HEK293 (cell line): ENCODE measurements at regions not wholly inside any gene's neighbourhood (a gene's known extent, or its start where the extent isn't known, plus 50 kb on each side); places are given as distances from the start of the nearest gene placed in this dataset.

Source experiments
- CTCF ChIA-PET: fragments of 350-600 bp; formaldehyde crosslinking; extraction: SDS; loops from one replicate; lab custom pipeline; 2021; ENCODE audit warnings: antibody characterized with exemption; lab: Yijun Ruan, JAX
- POLR2A ChIA-PET: fragments of 300-600 bp; formaldehyde crosslinking; extraction: SDS; loops from one replicate; lab custom pipeline; 2020; ENCODE audit warnings: antibody characterized with exemption, inconsistent platforms; lab: Yijun Ruan, JAX
- H3K27ac ChIP-seq: fragments of 200-500 bp; sonication (Bioruptor generic); 2 replicates; pipeline ENCODE4 v1.5.1; 2014; ENCODE audit warnings: low read depth, low read length, control low read depth, inconsistent platforms; ENCODE audit errors: extremely low read depth
- H3K36me3 ChIP-seq, 2 experiments: fragments of 200-500 bp in 1 of 2; sonication (Bioruptor generic) in 1 of 2; 1 replicate in 1 of 2; 2 replicates in 1 of 2; pipeline ENCODE4 v1.5.1; 2014 to 2017; ENCODE audit warnings: inconsistent platforms in 2 of 2, low read length in 2 of 2; ENCODE audit not compliant: control insufficient read depth in 2 of 2, insufficient read depth in 1 of 2
- H3K4me1 ChIP-seq: fragments of 200-500 bp; sonication (Bioruptor generic); 2 replicates; pipeline ENCODE4 v1.5.1; 2014; ENCODE audit warnings: mild to moderate bottlenecking, low read length, inconsistent platforms; ENCODE audit not compliant: control insufficient read depth, insufficient read depth
- H3K4me3 ChIP-seq: 2 replicates; pipeline ENCODE4 v1.5.1; 2011; ENCODE audit warnings: low read depth, mild to moderate bottlenecking, control low read depth, low read length, moderate library complexity
- H3K9me3 ChIP-seq: fragments of 200-500 bp; sonication (Bioruptor generic); 2 replicates; pipeline ENCODE4 v1.5.1; 2014; ENCODE audit warnings: low read depth, low read length, inconsistent platforms; ENCODE audit not compliant: control insufficient read depth, insufficient read depth
- EGR2 ChIP-seq: fragments of 450-650 bp; formaldehyde crosslinking; IDR thresholded peaks from 2 replicates; pipeline ENCODE4 v1.5.1; 2016; ENCODE audit warnings: low read depth, missing biosample characterization, missing genetic modification characterization
- HIC1 ChIP-seq: fragments of 450-650 bp; formaldehyde crosslinking; IDR thresholded peaks from 2 replicates; pipeline ENCODE4 v1.5.1; 2016; ENCODE audit warnings: missing biosample characterization, missing genetic modification characterization
- KLF1 ChIP-seq: fragments of 450-650 bp; formaldehyde crosslinking; IDR thresholded peaks from 2 replicates; pipeline ENCODE4 v1.5.1; 2016; ENCODE audit warnings: missing biosample characterization, missing genetic modification characterization
- SALL2 ChIP-seq: fragments of 450-650 bp; formaldehyde crosslinking; IDR thresholded peaks from 2 replicates; pipeline ENCODE4 v1.5.0; 2017; ENCODE audit warnings: missing biosample characterization, mild to moderate bottlenecking, missing genetic modification characterization, borderline replicate concordance
- TCF7L2 ChIP-seq: IDR thresholded peaks from 2 replicates; pipeline ENCODE4 v1.6.1; 2011; ENCODE audit warnings: low read depth, mild to moderate bottlenecking, inconsistent platforms, low read length, moderate library complexity, borderline replicate concordance
- TSHZ1 ChIP-seq: fragments of 450-650 bp; formaldehyde crosslinking; IDR thresholded peaks from 2 replicates; pipeline ENCODE4 v1.5.1; 2016; ENCODE audit warnings: missing biosample characterization, missing genetic modification characterization, borderline replicate concordance
- ZBTB8A ChIP-seq: fragments of 450-650 bp; formaldehyde crosslinking; IDR thresholded peaks from 2 replicates; pipeline ENCODE4 v1.5.1; 2016; ENCODE audit warnings: missing biosample characterization, missing genetic modification characterization
- ZFHX2 ChIP-seq: fragments of 450-650 bp; formaldehyde crosslinking; conservative IDR thresholded peaks from 2 replicates; pipeline ENCODE4 v1.5.1; 2016; ENCODE audit warnings: missing biosample characterization, missing genetic modification characterization
- ZNF133 ChIP-seq: fragments of 450-650 bp; formaldehyde crosslinking; IDR thresholded peaks from 2 replicates; pipeline ENCODE4 v1.5.1; 2016; ENCODE audit warnings: missing biosample characterization, missing genetic modification characterization
- ZNF24 ChIP-seq: fragments of 450-650 bp; formaldehyde crosslinking; IDR thresholded peaks from 2 replicates; pipeline ENCODE4 v1.5.1; 2016; ENCODE audit warnings: missing biosample characterization, missing genetic modification characterization
- ZNF548 ChIP-seq: fragments of 450-650 bp; formaldehyde crosslinking; IDR thresholded peaks from 2 replicates; pipeline ENCODE4 v1.5.1; 2016; ENCODE audit warnings: missing biosample characterization, missing genetic modification characterization
- ZNF621 ChIP-seq: fragments of 450-650 bp; formaldehyde crosslinking; IDR thresholded peaks from 2 replicates; pipeline ENCODE4 v1.5.1; 2017; ENCODE audit warnings: missing biosample characterization, missing genetic modification characterization
- ZNF692 ChIP-seq: fragments of 450-650 bp; formaldehyde crosslinking; IDR thresholded peaks from 2 replicates; pipeline ENCODE4 v1.5.1; 2016; ENCODE audit warnings: missing biosample characterization, missing genetic modification characterization
- ZNF707 ChIP-seq: fragments of 450-650 bp; formaldehyde crosslinking; IDR thresholded peaks from 2 replicates; pipeline ENCODE4 v1.5.1; 2016; ENCODE audit warnings: missing biosample characterization, missing genetic modification characterization
- ZSCAN16 ChIP-seq: fragments of 450-650 bp; formaldehyde crosslinking; IDR thresholded peaks from 2 replicates; pipeline ENCODE4 v1.5.1; 2016; ENCODE audit warnings: missing biosample characterization, missing genetic modification characterization
- ZSCAN30 ChIP-seq: fragments of 450-650 bp; IDR thresholded peaks from 2 replicates; pipeline ENCODE4 v1.5.1; 2018; ENCODE audit warnings: missing biosample characterization, mild to moderate bottlenecking, missing genetic modification characterization, moderate library complexity
- ZXDB ChIP-seq: fragments of 450-650 bp; formaldehyde crosslinking; IDR thresholded peaks from 2 replicates; pipeline ENCODE4 v1.5.1; 2016; ENCODE audit warnings: missing biosample characterization, missing genetic modification characterization
- TF ChIP-seq, protein P1 (sequence below): fragments of 450-650 bp; formaldehyde crosslinking; IDR thresholded peaks from 2 replicates; pipeline ENCODE4 v1.5.1; 2016; ENCODE audit warnings: missing biosample characterization, missing genetic modification characterization
- TF ChIP-seq, protein P2 (sequence below): fragments of 450-650 bp; formaldehyde crosslinking; IDR thresholded peaks from 2 replicates; pipeline ENCODE4 v1.5.1; 2016; ENCODE audit warnings: missing biosample characterization, missing genetic modification characterization
- TF ChIP-seq, protein P3 (sequence below): fragments of 450-650 bp; formaldehyde crosslinking; optimal IDR thresholded peaks from 2 replicates; pipeline ENCODE3; 2016; ENCODE audit warnings: missing biosample characterization, mild to moderate bottlenecking, missing genetic modification characterization

GRCh38 chr15:52912172-52912571 lies 122.0 kb upstream of the ONECUT1 start:
- TF ChIP-seq SALL2 (tag by site-specific recombination), result no peak
- TF ChIP-seq, protein P1, sequence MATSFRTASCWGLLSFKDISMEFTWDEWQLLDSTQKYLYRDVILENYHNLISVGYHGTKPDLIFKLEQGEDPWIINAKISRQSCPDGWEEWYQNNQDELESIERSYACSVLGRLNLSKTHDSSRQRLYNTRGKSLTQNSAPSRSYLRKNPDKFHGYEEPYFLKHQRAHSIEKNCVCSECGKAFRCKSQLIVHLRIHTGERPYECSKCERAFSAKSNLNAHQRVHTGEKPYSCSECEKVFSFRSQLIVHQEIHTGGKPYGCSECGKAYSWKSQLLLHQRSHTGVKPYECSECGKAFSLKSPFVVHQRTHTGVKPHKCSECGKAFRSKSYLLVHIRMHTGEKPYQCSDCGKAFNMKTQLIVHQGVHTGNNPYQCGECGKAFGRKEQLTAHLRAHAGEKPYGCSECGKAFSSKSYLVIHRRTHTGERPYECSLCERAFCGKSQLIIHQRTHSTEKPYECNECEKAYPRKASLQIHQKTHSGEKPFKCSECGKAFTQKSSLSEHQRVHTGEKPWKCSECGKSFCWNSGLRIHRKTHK (tag by site-specific recombination), result peak; percentile 53; the same call in 1 of the 2 replicates
- H3K4me3 ChIP-seq, result no peak overlapping the region
- no peak overlapping the region for H3K27ac ChIP-seq
- ChIA-PET CTCF (interaction anchor here (0.6 kb wide), 1 partner anchor 749 kb away, joined by 3 read pairs; no protein-coding TSS in a partner anchor), POLR2A (no interaction called here)
- H3K36me3 ChIP-seq, result no peaks in the 10 kb centered on the region
- H3K9me3 ChIP-seq, result no peaks in the 10 kb centered on the region
- no peaks in the 10 kb centered on the region for H3K4me1 ChIP-seq

DNA sequence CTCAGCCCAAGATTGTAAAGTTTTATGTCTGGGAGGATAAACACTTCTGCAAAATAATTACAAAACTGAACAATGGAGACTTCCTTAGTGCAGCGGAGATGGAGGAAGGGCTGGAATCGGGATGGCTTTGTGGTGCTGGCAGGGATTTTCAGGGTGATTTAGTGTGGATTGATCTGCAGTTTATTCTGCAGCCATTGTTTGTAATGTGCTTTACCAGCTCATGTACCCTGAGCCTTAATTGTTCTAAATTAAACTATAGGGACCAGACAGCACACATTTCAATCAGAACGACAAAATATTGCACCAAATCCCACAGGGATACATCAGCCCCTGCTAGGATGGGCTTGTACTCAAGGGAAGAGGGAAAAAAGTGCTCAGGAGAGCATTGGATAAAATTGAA lies 103.2 kb upstream of the ONECUT1 start:
- ChIA-PET CTCF (no interaction called here), POLR2A (no interaction called here)
- H3K36me3 ChIP-seq, result no peaks in the 10 kb centered on the region
- no peak overlapping the region for H3K4me3 ChIP-seq
- TF ChIP-seq EGR2 (no peak), KLF1 (tag by site-specific recombination) (no peak), ZNF548 (tag by site-specific recombination) (no peak), ZNF707 (tag by site-specific recombination) (no peak), ZSCAN30 (tag by site-specific recombination) (no peak), ZXDB (tag by site-specific recombination) (no peak), HIC1 (tag by site-specific recombination) (no peak), ZBTB8A (tag by site-specific recombination) (no peak)
- TF ChIP-seq, protein P2, sequence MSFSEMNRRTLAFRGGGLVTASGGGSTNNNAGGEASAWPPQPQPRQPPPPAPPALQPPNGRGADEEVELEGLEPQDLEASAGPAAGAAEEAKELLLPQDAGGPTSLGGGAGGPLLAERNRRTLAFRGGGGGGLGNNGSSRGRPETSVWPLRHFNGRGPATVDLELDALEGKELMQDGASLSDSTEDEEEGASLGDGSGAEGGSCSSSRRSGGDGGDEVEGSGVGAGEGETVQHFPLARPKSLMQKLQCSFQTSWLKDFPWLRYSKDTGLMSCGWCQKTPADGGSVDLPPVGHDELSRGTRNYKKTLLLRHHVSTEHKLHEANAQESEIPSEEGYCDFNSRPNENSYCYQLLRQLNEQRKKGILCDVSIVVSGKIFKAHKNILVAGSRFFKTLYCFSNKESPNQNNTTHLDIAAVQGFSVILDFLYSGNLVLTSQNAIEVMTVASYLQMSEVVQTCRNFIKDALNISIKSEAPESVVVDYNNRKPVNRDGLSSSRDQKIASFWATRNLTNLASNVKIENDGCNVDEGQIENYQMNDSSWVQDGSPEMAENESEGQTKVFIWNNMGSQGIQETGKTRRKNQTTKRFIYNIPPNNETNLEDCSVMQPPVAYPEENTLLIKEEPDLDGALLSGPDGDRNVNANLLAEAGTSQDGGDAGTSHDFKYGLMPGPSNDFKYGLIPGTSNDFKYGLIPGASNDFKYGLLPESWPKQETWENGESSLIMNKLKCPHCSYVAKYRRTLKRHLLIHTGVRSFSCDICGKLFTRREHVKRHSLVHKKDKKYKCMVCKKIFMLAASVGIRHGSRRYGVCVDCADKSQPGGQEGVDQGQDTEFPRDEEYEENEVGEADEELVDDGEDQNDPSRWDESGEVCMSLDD (tag by site-specific recombination), result no peak
- TF ChIP-seq, protein P3, sequence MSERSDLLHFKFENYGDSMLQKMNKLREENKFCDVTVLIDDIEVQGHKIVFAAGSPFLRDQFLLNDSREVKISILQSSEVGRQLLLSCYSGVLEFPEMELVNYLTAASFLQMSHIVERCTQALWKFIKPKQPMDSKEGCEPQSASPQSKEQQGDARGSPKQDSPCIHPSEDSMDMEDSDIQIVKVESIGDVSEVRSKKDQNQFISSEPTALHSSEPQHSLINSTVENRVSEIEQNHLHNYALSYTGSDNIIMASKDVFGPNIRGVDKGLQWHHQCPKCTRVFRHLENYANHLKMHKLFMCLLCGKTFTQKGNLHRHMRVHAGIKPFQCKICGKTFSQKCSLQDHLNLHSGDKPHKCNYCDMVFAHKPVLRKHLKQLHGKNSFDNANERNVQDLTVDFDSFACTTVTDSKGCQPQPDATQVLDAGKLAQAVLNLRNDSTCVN, result no peak
- no peaks in the 10 kb centered on the region for H3K9me3 ChIP-seq
- no peak overlapping the region for H3K27ac ChIP-seq
- no peaks in the 10 kb centered on the region for H3K4me1 ChIP-seq

- Histone ChIP-seq H3K4me1 (no peaks in the 10 kb centered on the region), H3K9me3 (no peaks in the 10 kb centered on the region), H3K4me3 (no peak overlapping the region), H3K36me3 (no peaks in the 10 kb centered on the region), H3K27ac (no peak overlapping the region)
- ChIA-PET CTCF (no interaction called here), POLR2A (no interaction called here)
- TF ChIP-seq ZNF692 (tag by site-specific recombination) (no peak), ZFHX2 (tag by site-specific recombination) (no peak), TCF7L2 (no peak), ZXDB (tag by site-specific recombination) (no peak), TSHZ1 (tag by site-specific recombination) (no peak), ZNF24 (tag by site-specific recombination) (no peak), ZSCAN16 (tag by site-specific recombination) (no peak), ZNF621 (no peak), ZNF133 (no peak)
Measured at GRCh38 chr15:52879904-52880303, 89.8 kb upstream of the ONECUT1 start.
